Pancreas (tissue), 10 donors: ENCODE measurements at regions not wholly inside any gene's neighbourhood (a gene's known extent, or its start where the extent isn't known, plus 50 kb on each side); places are given as distances from the start of the nearest gene placed in this dataset.
"Not testable (repeated sequence)": the region's sequence is repeated elsewhere in the genome, so short reads cannot be mapped to it uniquely, and the experiment has no call there.

ENCODE experiments used
- ATAC-seq, 4 donors: fragments of 200-7000 bp; cut with Tn5 transposase; one replicate each; pipeline versions ENCODE4 v1.8.0 to v1.9.1; 2020; ENCODE audit warnings: mild to moderate bottlenecking in 4 of 4, moderate library complexity in 4 of 4
- DNase-seq, 6 donors: peaks; one replicate each; pipeline ENCODE4 v3.0.0-alpha.2; 2020
- FAIRE-seq: peaks from 2 replicates; lab custom pipeline; 2012; peaks lifted over from hg19 to GRCh38; lab: Jason Lieb, UNC
- H3K27ac ChIP-seq, 4 donors: fragments of 200-600 bp; sonication (generic); 1 replicate in 3 of 4; 2 replicates in 1 of 4; pipeline versions ENCODE4 v1.5.0 to v1.8.0; 2020
- H3K27me3 ChIP-seq, 4 donors: fragments of 200-600 bp; one replicate each; pipeline ENCODE4 v1.8.0; 2021
- H3K36me3 ChIP-seq, 3 donors: fragments of 200-600 bp; sonication (generic) in 1 of 3; one replicate each; pipeline versions ENCODE4 v1.5.0 to v1.8.0; 2020 to 2021
- H3K4me1 ChIP-seq, 3 donors: fragments of 200-600 bp; one replicate each; pipeline ENCODE4 v1.8.0; 2021
- H3K4me3 ChIP-seq, 4 donors: fragments of 200-600 bp; sonication (generic) in 2 of 4; one replicate each; pipeline versions ENCODE4 v1.5.0 to v1.8.0; 2020 to 2021
- H3K9me3 ChIP-seq, 4 donors: fragments of 200-600 bp; one replicate each; pipeline ENCODE4 v1.8.0; 2021
- CTCF ChIP-seq, 4 donors: fragments of 200-600 bp; sonication (generic) in 3 of 4; IDR thresholded peaks; one replicate each; pipeline versions ENCODE4 v1.5.0 to v1.8.0; 2021; ENCODE audit warnings: antibody characterized with exemption in 4 of 4
- WGBS, 2 donors: extraction: QIAGEN DNeasy Blood & Tissue Kit; methylation state at CpG; one replicate each; pipeline ENCODE4 v1.1.7; 2013; 5-methylcytosine and 5-hydroxymethylcytosine counted together
- intact Hi-C, 3 donors: fragments of 100-400 bp; cut with DNase I; formaldehyde crosslinking; loops; one replicate each; pipeline versions ENCODE4 v1.11.1 to v1.14.2; 2022
- donor health status: healthy with polysubstance abuse.
- donor health status: DM: no; HTN: no; CAD: no; lungs with moderate emphysema.
- donor health status: DM: no; HTN: no; CAD: no.
- donor health status: control.
- donor health status: control.
- donor health status: Bipolar disorder and iron deficiency.
- donor health status: DM: yes; HTN: yes; CAD: no.
- donor health status: DM: no; HTN: no; CAD: no.
- donor health status: DM: no; HTN: no; CAD: no.
- donor health status: DM: yes; HTN: yes; CAD: no.

GRCh38 chr11:134841972-134842371, 429.9 kb upstream of the B3GAT1 start:
- Histone ChIP-seq H3K27me3 (peaks cover 0 to 11% (median 0%) of the 10 kb centered on the region in 4 donors), H3K4me1 (no peaks in the 10 kb centered on the region), H3K9me3 (no peaks in the 10 kb centered on the region), H3K36me3 (no peaks in the 10 kb centered on the region), H3K4me3 (no peak overlapping the region), H3K27ac (no peak overlapping the region)
- FAIRE-seq, result no peak
- no peak for ATAC-seq
- TF ChIP-seq CTCF (IDR thresholded peaks at IDR 0.05), result no peak
- no peak for DNase-seq
- 47 to 55% methylated on average over 5 of the region's 5 CpGs for WGBS, 2 donors
- intact Hi-C loops, result no loop called here

- 40 to 54% methylated on average over 5 of the region's 5 CpGs for whole genome bisulfite sequencing, 2 donors
- no peak for TF ChIP-seq CTCF (IDR thresholded peaks at IDR 0.05)
- Histone ChIP-seq H3K9me3 (no peaks in the 10 kb centered on the region), H3K4me3 (no peak overlapping the region), H3K36me3 (no peaks in the 10 kb centered on the region), H3K4me1 (no peaks in the 10 kb centered on the region), H3K27ac (no peak overlapping the region), H3K27me3 (peaks cover 0 to 11% (median 0%) of the 10 kb centered on the region in 4 donors)
- ATAC-seq, result no peak
- FAIRE-seq, result no peak
- no peak for DNase-seq
- intact Hi-C loops, result no loop called here
These were observed 429.4 kb upstream of the B3GAT1 start for GRCh38 chr11:134841411-134841810.

GRCh38 chr11:134840945-134841344, 428.9 kb upstream of the B3GAT1 start:
- Histone ChIP-seq H3K9me3 (no peaks in the 10 kb centered on the region), H3K4me1 (no peaks in the 10 kb centered on the region), H3K27me3 (peaks cover 0 to 11% (median 0%) of the 10 kb centered on the region in 4 donors), H3K4me3 (no peak overlapping the region), H3K36me3 (no peaks in the 10 kb centered on the region), H3K27ac (no peak overlapping the region)
- WGBS, 2 donors, result 54 to 57% methylated on average over 7 of the region's 7 CpGs
- intact Hi-C loops, result no loop called here
- ATAC-seq, result no peak
- DNase-seq, result no peak
- no peak for TF ChIP-seq CTCF (IDR thresholded peaks at IDR 0.05)
- no peak for FAIRE-seq

GRCh38 chr11:134840165-134840564, 428.1 kb upstream of the B3GAT1 start:
- ATAC-seq, H3K4me3 ChIP-seq, intact Hi-C loops, H3K36me3 ChIP-seq, H3K4me1 ChIP-seq, FAIRE-seq, H3K9me3 ChIP-seq, H3K27ac ChIP-seq, DNase-seq: not testable (repeated sequence)
- H3K27me3 ChIP-seq, result peaks cover 0 to 11% (median 0%) of the 10 kb centered on the region in 4 donors
- 48 to 88% methylated on average over 1 to 2 of the region's 4 CpGs for WGBS, 2 donors

GRCh38 chr11:134838708-134839107, 426.7 kb upstream of the B3GAT1 start:
- ATAC-seq, result no peak
- no peaks in the 10 kb centered on the region for H3K4me1 ChIP-seq
- no peak for DNase-seq
- peaks cover 0 to 11% (median 0%) of the 10 kb centered on the region in 4 donors for H3K27me3 ChIP-seq
- no peak for FAIRE-seq
- H3K9me3 ChIP-seq, result no peaks in the 10 kb centered on the region
- no peak for TF ChIP-seq CTCF (IDR thresholded peaks at IDR 0.05)
- H3K36me3 ChIP-seq, result no peaks in the 10 kb centered on the region
- intact Hi-C loops, result no loop called here
- 65 to 81% methylated on average over 10 of the region's 10 CpGs for WGBS, 2 donors
- H3K27ac ChIP-seq, result no peak overlapping the region
- H3K4me3 ChIP-seq, result no peak overlapping the region
